HCT116 (cell line): ENCODE measurements at regions not wholly inside any gene's neighbourhood (a gene's known extent, or its start where the extent isn't known, plus 50 kb on each side); places are given as distances from the start of the nearest gene placed in this dataset.

ENCODE experiments used
- ATF3 ChIP-seq: IDR thresholded peaks from 2 replicates; pipeline ENCODE4 v1.6.1; 2012
- CBX3 ChIP-seq: IDR thresholded peaks from 2 replicates; pipeline ENCODE4 v1.6.1; 2012; ENCODE audit warnings: low read depth
- CTCF ChIP-seq, 3 experiments: fragments of 200-600 bp in 1 of 3; sonication (generic) in 1 of 3; IDR thresholded peaks in 2 of 3; conservative IDR thresholded peaks in 1 of 3; 2 replicates each; pipeline ENCODE4 v1.5.1; 2012 to 2017; ENCODE audit warnings: low read depth in 2 of 3, low read length in 2 of 3, antibody characterized with exemption in 1 of 3, borderline replicate concordance in 1 of 3, control low read depth in 1 of 3, mild to moderate bottlenecking in 1 of 3, mixed read lengths in 1 of 3, mixed run types in 1 of 3, moderate library complexity in 1 of 3; ENCODE audit not compliant: insufficient read depth in 1 of 3
- EGR1 ChIP-seq: IDR thresholded peaks from 2 replicates; pipeline ENCODE4 v1.6.1; 2012; ENCODE audit warnings: low read depth
- POLR2AphosphoS5 ChIP-seq: IDR thresholded peaks from 2 replicates; pipeline ENCODE4 v1.6.1; 2011; ENCODE audit warnings: mild to moderate bottlenecking, low read depth, low read length, moderate library complexity
- RAD21 ChIP-seq: IDR thresholded peaks from 2 replicates; pipeline ENCODE4 v1.6.1; 2012; ENCODE audit warnings: low read depth, mild to moderate bottlenecking
- REST ChIP-seq: IDR thresholded peaks from 2 replicates; pipeline ENCODE4 v1.6.1; 2012; ENCODE audit warnings: low read depth

- TF ChIP-seq RAD21: no peak
- TF ChIP-seq EGR1: no peak
- TF ChIP-seq REST: no peak
- no peak for TF ChIP-seq CTCF (IDR thresholded peaks at IDR 0.05 in 2 of 3, conservative IDR thresholded peaks at IDR 0.05 in 1 of 3; ENCODE audit: borderline replicate concordance in 1 of 3, insufficient read depth in 1 of 3, low read depth in 2 of 3, low read length in 2 of 3)
- no peak for TF ChIP-seq POLR2AphosphoS5
- TF ChIP-seq ATF3: no peak
- no peak for TF ChIP-seq CBX3
These were observed 173.0 kb upstream of the TET2 start for GRCh38 chr4:104973708-104974107.
